HG03045 (cell line): ENCODE measurements at regions not wholly inside any gene's neighbourhood (a gene's known extent, or its start where the extent isn't known, plus 50 kb on each side); places are given as distances from the start of the nearest gene placed in this dataset.

Experiments
- ATAC-seq: cut with Tn5 transposase; IDR thresholded peaks from one replicate; pipeline ENCODE4 v1.9.1; 2021; ENCODE audit warnings: mild to moderate bottlenecking, moderate library complexity; ENCODE audit not compliant: unreplicated experiment

GRCh38 chr1:38724160-38725131 is 135.1 kb downstream of the RRAGC start:
- ATAC-seq = no peak

- ATAC-seq = no peak
Measured at GRCh38 chr1:38721816-38722215, 137.8 kb downstream of the RRAGC start.

- no peak for ATAC-seq
Measured at GRCh38 chr1:38719880-38720279, 139.7 kb downstream of the RRAGC start.

- ATAC-seq = no peak
Measured at GRCh38 chr1:38718031-38718430, 141.5 kb downstream of the RRAGC start.

GRCh38 chr1:38716229-38716628 is 143.3 kb downstream of the RRAGC start:
- ATAC-seq = no peak

DNA sequence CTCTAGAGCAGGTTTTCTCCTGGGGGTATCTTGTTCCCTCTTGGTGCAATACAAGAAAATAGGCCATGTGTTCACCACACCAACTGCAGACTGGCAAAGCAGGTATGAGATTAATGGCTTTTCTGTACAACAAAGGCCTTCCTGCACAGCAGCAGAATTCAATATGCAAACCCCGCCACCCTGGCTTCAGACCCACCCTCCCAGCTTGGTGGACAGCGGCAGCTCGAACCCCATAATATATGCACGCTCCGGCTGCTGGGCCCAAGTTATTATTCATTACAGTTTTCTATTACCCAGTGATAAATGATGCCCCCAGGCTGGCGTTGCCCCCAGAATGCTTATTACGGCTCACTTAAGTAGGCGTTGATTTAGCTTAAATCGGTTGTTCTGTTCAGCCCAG is 144.2 kb downstream of the RRAGC start:
- no peak for ATAC-seq

- ATAC-seq = no peak
Measured at GRCh38 chr1:38712046-38712445, 147.5 kb downstream of the RRAGC start.

- no peak for ATAC-seq
Measured at GRCh38 chr1:38708701-38709258, 150.8 kb downstream of the RRAGC start.

DNA sequence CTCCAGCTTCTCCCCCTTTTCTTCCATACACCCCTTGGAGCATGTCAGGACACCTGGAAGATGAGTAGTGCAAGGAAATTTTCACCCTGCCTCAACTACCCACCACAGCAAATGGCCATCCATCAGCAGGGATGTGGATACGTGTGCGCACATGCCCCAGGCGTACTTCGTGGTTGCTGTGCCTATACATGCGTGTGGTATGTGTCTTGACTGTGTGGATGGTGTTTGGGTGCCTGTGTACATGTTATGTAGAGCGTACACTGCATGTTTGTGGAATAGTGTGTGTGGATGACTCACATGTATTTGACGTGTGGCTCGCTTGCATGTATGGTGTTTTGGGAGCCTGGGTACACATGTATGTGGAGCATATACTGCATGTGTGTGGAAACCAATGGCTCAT is 158.5 kb downstream of the RRAGC start:
- no peak for ATAC-seq

- no peak for ATAC-seq
Measured at GRCh38 chr1:38700077-38700470, 159.5 kb downstream of the RRAGC start.

DNA sequence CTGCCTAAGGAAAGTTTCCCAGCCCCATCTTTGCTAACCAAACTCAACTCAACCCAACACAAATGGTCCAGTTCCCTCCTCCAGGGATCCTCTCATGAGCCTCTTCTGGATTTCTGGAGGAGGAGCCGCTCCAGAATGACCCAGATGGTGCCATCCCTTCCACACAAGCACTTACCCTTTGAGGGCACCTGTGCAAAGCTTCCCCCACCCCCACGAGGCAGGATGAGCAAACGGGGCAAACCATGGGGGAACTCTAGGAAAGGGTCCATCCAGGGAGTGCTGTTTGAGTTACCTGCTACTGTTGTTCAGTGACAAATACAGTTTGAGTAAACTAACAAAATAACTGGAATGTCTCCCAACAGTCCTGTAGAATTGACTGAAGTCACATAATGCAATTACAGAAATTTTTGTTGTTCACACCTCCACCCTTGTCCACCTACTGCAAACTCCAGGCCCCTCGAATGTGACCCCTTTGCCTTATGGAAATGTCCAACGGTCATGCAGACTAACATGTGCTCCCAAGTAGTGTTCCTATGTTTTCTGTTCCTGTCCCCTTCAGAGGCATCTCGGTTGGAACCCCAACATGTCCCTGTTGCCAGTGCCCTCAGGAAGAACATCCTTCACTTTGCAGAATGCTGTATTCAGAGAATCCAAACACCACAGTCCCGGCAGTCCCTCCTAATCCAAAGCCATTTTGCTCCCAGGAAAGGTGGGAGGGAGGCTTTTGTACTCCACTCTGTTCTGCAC is 160.1 kb downstream of the RRAGC start:
- ATAC-seq = no peak

DNA sequence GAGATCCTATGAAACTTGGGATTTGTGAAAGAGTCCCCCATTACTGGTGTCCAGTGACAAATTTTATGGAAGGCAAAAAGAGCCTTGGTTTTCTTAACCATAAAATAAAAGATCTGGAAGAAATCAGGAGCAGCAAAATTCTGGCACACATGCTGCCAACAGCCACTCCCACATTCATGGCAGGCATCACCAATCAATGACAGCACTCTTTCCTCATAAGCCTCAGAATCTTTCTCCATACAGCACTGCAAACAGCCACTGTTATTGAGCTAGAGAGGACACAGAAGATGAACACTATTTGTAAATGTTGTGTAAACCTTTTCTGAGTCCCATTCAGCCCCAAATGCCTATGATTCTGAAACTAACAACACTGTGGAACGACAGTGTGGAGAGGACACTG is 162.2 kb downstream of the RRAGC start:
- no peak for ATAC-seq

DNA sequence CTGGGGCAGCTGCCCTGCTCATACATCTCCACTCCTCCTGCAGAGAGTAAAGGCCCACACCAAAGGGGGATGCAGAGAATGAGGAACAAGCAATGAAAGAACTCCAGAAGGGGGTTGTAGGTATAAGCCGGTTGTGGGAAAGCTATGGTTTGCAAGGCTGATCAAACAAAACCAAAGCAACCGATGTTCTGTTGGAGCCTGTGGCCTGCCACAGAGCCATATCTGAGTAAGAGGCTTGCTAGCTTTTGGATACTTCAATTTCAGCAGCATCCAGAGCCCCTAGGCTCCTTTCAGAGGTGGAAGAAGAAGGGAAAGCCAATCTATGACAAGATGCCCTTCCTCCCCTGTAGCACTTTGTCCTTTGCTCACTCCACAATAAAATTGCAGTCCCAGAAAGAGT is 163.2 kb downstream of the RRAGC start:
- ATAC-seq = no peak

DNA sequence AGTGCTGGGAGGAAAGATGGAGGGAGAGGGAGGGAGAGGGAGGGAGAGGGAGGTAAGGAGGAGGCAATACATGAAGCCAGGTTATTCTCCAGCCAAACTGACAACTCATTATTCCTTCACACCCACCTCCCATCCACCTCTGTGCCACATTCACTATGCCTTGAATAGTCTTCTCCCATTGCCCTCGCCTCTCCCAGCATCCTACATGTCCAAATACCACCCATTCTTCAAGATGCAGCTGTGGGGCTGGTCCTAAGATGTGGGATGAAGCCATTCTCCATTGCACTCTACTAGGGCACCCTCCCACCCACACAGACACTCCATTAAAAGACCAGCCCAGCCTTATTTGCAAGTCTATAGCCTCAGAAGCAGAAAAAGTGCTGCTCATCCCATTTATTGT is 165.8 kb downstream of the RRAGC start:
- no peak for ATAC-seq

- ATAC-seq = no peak
Measured at GRCh38 chr1:38693031-38693430, 166.5 kb downstream of the RRAGC start.

DNA sequence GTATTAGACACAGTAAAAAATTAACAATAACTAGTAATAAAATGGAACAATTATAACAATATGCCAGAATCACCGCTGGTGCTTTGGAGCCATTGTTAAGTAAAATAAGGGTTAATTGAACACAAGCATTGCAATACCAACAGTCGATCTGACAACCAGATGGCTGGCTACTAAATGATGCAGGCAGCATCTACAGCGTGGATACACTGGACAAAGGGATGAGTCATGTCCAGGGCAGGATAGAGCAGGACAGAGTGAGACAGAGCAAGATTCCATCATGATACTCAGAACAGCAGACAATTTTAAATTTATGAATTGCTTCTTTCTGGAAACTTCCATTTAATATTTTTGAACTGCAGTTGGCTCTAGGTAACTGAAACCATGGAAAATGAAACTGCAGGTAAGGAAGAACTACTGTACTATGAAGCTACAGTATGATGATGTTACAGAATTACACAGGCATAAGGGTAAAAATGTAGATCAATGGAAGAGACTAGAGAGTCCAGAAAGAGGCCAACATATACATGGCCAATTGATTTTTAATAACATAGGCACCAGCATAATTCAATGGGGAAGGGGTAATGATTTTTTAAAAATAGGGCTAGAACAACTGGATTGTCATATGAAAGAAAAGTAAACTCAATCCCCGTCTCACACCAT is 168.7 kb downstream of the RRAGC start:
- no peak for ATAC-seq

DNA sequence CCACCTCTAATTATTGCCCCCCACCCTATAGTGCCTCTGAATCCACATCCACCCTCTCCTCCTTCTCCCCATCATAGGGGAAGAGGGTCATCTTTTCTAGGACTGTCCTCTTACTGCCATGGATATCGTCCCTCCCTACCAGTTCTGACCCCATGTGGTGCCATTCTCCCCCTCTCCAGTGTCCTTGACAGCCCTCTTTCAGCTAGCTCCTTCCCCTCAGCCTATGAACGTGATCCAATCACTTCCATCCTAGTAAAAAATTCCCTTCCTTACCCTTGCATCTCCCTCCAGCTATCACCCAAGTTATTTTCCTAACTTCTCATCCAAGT is 172.7 kb downstream of the RRAGC start:
- no peak for ATAC-seq

- ATAC-seq = no peak
Measured at GRCh38 chr1:38686167-38686926, 173.2 kb downstream of the RRAGC start.

DNA sequence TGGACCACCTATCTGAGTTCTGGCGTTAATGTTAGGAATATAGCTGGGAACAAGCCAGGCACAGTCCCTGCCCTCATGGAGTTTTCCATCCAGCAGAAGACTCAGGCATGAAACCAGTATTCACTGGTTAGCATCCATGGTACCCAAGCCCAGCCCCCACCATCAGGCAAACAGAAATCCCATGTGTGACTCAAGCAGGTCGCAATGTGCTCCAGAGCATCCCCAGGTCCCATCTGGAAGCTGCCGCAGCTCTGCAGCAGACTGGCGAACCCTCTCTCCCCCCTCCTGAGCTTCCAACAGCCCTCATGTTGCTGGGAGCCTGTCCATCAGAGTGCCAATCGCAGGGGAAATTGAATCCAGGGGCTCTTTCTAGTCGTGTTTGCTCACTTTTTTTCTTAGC is 174.2 kb downstream of the RRAGC start:
- no peak for ATAC-seq

GRCh38 chr1:38680801-38681510 is 178.6 kb downstream of the RRAGC start:
- ATAC-seq = no peak
